UCSD-AML1 (cell line): ENCODE measurements at regions not wholly inside any gene's neighbourhood (a gene's known extent, or its start where the extent isn't known, plus 50 kb on each side); places are given as distances from the start of the nearest gene placed in this dataset.
"Not testable (repeated sequence)": the region's sequence is repeated elsewhere in the genome, so short reads cannot be mapped to it uniquely, and the experiment has no call there.

Source experiments
- DNase-seq: peaks from one replicate; lab custom pipeline; 2025; ENCODE audit not compliant: unreplicated experiment; lab: John Stamatoyannopoulos, UW

DNA sequence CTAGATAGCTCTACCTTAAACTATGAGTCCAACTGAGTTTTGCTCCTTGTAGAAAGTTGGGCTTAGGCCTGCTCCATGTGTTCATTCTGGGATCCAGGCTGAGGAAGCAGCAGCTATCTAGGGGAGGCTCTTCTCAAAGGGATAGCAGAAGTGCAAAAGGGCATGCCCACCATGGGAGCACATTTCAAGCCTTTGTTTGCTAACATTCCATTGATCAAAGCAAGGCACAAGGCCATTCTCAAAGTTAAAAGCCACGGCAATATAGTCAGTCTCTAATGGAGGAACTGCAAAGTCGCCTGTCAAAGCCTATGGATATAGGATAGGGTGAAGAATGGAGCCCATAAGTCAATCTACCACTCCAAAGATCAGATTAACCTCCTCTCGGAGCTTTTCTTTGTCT is 488.1 kb upstream of the ARX start:
- DNase-seq, result no peak

DNA sequence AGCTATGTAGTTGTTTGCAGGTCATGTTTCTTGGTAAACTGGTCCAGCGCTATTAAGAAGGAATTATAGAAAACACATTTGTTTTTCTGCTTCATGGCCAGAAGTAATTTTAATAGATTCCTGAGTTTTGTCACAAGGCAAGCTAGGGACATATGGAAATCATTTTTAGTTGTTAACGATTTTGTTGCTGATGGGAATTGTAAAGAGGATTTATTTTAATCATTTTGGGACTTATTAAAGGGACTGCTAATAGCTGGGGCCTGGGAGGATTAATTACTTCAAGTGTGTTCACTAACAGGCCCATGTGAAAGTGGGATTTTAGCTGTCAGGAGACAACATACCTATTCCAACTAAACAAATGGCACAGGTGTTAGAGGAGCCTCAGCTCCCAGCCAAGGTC is 492.0 kb upstream of the ARX start:
- no peak for DNase-seq

DNA sequence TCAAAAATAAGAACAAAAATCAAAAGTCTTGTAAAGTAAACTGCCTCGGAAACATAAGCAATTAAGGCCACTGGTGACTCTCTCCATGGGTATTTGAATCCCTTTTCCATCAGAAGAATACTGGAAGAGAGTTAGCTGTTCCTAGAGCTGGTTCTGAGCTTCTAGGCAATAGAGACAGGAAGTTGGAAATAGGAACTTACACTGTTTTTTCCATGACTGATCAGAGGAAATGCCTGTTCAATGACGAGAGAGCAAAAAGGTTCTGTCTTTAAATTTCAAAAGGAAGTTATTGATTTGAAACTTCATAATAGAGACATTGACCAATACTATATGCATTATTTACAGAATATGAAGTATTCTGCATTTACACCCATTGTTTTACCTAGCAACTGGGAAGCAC is 503.5 kb upstream of the ARX start:
- no peak for DNase-seq

GRCh38 chrX:25522443-25523010 is 506.8 kb upstream of the ARX start:
- not testable (repeated sequence) for DNase-seq

- no peak for DNase-seq
These were observed 508.1 kb upstream of the ARX start for GRCh38 chrX:25523574-25524540.

GRCh38 chrX:25527156-25527555 is 511.4 kb upstream of the ARX start:
- DNase-seq, result no peak

DNA sequence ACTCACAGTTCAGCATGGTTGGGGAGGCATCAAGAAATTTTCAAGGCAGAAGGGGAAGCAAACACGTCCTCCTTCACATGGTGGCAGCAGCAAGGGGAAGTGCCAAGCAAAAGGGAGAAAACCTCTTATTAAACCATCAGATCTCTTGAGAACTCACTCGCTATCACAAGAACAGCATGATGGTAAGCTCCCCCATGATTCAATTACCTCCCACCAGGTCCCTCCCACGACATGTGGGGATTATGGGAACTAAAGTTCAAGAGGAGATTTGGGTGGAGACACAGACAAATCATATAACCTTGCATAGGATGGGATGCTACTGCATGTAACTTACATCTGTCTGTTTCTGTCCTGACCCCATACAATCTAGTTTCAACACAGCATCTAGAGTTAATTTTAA is 511.8 kb upstream of the ARX start:
- no peak for DNase-seq

- no peak for DNase-seq
These were observed 515.3 kb upstream of the ARX start for GRCh38 chrX:25531096-25531495.

DNA sequence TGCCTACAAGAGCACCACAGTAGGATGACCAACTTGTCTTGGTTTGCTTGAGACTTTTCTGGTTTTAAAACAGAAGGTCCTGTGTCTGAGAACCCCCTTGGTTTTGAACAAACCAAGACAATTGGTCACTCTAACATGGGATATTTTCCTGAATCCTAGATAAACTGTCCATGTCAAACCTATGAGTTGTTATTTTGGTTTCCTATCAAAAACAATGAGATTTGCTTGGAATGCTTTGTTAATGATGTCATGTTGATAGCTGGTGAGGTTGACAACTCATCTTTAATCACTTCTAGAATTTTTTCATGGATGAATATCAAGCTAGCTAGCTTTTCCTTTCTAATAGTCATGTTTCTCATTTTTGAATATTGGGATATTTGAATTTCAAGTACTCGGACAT is 518.3 kb upstream of the ARX start:
- DNase-seq, result no peak

GRCh38 chrX:25536307-25536970 is 520.7 kb upstream of the ARX start:
- no peak for DNase-seq

DNA sequence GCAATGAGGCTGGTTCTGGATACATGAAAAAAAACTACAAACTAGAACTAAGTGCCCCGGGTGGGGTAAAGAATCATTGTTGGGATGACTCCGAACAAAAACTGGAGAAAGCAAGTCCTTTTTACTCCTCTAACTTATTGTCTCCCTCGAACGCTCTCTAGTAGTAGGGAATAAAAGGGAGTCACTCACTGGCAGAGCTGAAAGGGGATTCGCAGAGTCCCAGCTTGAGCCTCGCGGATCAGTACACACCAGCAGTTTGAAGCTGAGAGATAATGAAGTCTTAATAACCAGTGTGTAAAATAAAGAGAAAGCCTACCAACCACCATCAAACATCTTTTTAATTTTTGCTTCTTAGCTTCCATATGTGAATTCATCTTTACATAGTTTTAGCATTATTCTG is 521.9 kb upstream of the ARX start:
- DNase-seq, result no peak

- no peak for DNase-seq
These were observed 528.9 kb upstream of the ARX start for GRCh38 chrX:25544641-25545040.

DNA sequence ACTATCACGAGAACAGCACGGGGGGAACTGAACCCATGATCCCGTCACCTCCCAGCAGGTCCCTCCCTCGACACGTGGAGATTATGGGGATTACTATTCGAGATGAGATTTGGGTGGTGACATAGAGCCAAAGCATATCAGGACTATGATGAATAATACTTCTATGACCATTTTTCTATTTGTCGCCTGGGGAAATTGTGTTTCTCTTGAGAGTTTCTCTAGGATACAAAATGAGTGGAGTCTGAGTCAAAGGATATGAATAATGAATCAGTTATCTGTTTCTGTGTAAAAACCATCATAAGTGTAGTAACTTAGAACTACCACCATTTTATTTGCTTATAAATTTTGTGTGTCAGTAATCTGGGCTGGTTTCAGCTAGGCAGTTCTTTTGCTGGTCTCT is 533.0 kb upstream of the ARX start:
- DNase-seq, result no peak

- DNase-seq, result no peak
These were observed 539.8 kb upstream of the ARX start for GRCh38 chrX:25555521-25555920.

DNA sequence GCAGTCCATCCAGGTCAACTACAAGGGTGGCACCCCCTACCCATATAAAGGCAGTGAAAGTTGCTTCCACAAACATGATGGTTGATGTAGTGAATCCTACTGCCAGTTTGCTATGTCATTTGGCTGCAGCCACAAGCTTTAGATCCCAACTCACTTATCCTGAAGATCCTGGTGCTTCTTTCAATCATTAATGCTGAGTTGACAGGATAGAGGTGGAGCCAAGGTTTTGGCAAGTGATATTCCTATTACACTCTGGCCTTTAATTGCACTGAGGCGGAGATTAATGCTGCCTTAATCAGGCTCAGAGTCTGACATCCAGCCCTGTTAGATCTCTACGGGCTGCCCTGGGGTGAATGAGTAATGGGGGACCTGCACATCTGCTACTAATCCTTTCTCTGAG is 542.4 kb upstream of the ARX start:
- no peak for DNase-seq

DNA sequence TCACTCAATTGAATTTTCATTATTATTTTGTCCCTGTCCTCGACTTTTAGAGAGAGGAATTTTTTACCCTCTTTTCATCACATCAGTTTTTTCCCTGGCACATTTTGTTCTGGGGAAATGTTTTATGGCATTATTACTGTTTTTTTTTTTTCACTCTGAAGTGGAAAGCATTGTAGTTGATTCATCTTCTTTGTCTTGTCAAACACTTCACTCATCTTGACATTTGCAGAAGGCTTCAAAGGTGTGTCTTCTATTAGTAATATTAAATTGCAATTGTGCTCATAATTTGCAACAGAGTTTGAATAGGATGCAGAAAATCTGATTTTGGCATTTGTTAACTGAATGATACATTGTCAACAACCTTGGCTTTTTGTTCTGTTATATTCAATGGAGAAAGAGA is 545.4 kb upstream of the ARX start:
- DNase-seq, result no peak

- DNase-seq, result no peak
These were observed 557.9 kb upstream of the ARX start for GRCh38 chrX:25573631-25574030.

DNA sequence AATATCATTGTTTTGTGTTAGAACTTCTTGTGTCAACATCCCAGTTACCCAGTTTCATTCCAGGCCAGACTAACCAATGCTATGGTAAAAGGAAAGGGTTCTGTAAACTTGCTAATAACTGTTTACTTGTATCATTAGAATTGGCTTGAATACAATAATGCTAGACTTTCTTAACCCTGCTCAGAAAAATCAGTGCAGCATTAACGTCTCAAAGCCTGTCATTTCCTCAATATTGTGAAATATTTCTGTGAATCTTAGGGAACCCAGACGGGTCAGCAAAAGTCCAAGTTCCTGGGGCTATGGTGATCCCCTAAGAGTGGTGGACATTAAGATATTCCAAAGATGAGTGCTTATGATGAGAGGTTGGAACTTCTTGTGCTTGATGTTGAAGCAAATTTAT is 541.2 kb upstream of the MAGEB18 start:
- no peak for DNase-seq

DNA sequence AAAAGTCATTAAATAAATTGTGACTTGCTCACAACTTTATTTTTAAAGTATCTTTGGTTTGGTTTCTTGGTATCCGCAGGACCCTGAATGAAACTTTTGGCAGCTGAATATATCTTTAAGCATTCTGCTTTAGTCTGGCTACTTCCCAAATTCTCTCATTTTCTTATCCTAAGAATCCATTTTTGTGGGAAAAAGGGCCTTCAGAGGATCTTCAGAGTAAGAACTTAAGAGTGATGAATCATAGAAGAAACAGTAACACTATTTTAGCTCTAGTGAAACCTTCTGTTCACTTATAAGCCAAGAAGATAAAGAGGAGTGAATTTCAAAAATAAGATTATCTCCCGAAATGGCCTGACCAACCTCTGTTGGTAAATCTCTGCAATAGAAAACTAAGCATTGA is 540.6 kb upstream of the MAGEB18 start:
- no peak for DNase-seq

- DNase-seq, result no peak
These were observed 539.1 kb upstream of the MAGEB18 start for GRCh38 chrX:25599061-25599460.

DNA sequence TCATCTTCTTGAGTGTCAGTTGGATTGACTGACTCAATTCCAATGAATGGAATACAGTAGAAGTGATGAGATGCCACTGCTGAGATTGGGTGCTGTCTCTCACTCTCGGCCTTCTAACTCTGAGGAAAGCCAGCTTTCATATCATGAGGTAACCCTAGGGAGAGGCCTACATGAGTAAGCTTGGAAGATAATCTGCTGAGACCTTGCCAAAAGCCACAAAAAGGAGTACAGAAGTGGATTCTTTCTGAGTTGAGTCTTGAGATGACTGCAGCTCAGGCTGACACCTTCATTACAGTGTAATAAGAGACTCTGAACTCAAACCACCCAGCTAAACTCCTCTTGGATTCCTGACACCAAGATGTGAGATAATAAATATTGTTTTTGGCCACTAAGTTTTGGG is 537.4 kb upstream of the MAGEB18 start:
- no peak for DNase-seq

- DNase-seq, result no peak
These were observed 536.8 kb upstream of the MAGEB18 start for GRCh38 chrX:25601323-25601722.
